ENCODE measurements at regions not wholly inside any gene's neighbourhood (a gene's known extent, or its start where the extent isn't known, plus 50 kb on each side); places are given as distances from the start of the nearest gene placed in this dataset.

- TF ChIP-seq, protein P1, sequence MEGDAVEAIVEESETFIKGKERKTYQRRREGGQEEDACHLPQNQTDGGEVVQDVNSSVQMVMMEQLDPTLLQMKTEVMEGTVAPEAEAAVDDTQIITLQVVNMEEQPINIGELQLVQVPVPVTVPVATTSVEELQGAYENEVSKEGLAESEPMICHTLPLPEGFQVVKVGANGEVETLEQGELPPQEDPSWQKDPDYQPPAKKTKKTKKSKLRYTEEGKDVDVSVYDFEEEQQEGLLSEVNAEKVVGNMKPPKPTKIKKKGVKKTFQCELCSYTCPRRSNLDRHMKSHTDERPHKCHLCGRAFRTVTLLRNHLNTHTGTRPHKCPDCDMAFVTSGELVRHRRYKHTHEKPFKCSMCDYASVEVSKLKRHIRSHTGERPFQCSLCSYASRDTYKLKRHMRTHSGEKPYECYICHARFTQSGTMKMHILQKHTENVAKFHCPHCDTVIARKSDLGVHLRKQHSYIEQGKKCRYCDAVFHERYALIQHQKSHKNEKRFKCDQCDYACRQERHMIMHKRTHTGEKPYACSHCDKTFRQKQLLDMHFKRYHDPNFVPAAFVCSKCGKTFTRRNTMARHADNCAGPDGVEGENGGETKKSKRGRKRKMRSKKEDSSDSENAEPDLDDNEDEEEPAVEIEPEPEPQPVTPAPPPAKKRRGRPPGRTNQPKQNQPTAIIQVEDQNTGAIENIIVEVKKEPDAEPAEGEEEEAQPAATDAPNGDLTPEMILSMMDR (IDR thresholded peaks at IDR 0.05; ENCODE audit: control extremely low read depth, extremely low read depth, low read depth, missing control alignments) = no peak
- no peak for DNase-seq (ENCODE audit: extremely low spot score)
- ChIA-PET POLR2A (no interaction called here), CTCF (interaction anchor here (0.8 kb wide), 1 partner anchor 31 kb away, joined by 3 read pairs; no protein-coding TSS in a partner anchor)
These were observed 123.5 kb upstream of the FRMD4A start for GRCh38 chr10:14454206-14454605.

DNA sequence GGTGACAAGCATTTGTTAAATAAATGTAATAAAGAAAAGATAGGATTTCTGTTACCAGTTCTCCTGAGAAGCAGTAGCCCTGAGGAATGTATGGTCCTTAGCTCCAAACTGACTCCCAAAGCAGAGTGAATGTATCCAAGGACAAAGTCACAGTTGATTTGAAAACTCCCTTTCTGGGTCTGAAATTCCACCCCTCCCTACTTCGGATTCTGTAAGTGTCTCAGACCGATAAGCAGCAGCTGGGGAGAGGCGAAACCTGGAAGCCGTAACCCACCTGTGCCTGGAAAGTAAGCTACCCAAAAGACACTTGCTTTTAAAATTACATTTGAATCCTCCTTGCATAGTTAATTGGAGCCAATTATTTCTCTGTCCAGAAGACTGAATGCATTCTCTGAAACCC, 122.9 kb upstream of the FRMD4A start:
- no peak for DNase-seq (ENCODE audit: extremely low spot score)
- ChIA-PET POLR2A (no interaction called here), CTCF (interaction anchor here (0.8 kb wide), 1 partner anchor 31 kb away, joined by 3 read pairs; no protein-coding TSS in a partner anchor)
- TF ChIP-seq, protein P1 (IDR thresholded peaks at IDR 0.05; ENCODE audit: control extremely low read depth, extremely low read depth, low read depth, missing control alignments) = no peak

- POLR2A ChIA-PET = no interaction called here
- CTCF ChIA-PET = no interaction called here
- TF ChIP-seq, protein P1 (IDR thresholded peaks at IDR 0.05; ENCODE audit: control extremely low read depth, extremely low read depth, low read depth, missing control alignments) = no peak
- DNase-seq (ENCODE audit: extremely low spot score) = no peak
These were observed 120.6 kb upstream of the FRMD4A start for GRCh38 chr10:14451341-14451740.

DNA sequence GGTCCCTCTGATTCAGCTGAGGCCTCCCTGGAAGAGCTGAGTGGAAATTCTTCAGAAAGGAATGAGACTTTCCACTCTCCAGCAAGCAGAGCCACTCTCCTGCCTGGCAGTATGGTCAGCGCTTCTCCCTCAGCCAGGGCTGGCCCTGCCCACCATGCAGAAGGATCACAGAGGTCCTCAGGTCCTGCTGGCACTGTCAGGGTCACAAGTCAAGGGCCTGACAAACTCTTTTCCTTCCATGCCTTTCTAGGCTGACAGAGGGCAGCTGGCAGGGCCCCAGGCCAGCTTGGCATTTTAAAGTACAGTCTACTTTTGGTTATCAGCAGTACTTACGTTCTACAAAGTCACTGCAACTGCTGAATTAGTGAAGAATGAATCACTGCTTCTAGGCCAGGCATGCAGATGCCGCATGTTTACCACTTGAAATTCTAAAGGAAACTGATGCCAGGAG, 119.3 kb upstream of the FRMD4A start:
- TF ChIP-seq, protein P1 (IDR thresholded peaks at IDR 0.05; ENCODE audit: control extremely low read depth, extremely low read depth, low read depth, missing control alignments) = no peak
- ChIA-PET POLR2A (no interaction called here), CTCF (no interaction called here)
- DNase-seq (ENCODE audit: extremely low spot score) = no peak

DNA sequence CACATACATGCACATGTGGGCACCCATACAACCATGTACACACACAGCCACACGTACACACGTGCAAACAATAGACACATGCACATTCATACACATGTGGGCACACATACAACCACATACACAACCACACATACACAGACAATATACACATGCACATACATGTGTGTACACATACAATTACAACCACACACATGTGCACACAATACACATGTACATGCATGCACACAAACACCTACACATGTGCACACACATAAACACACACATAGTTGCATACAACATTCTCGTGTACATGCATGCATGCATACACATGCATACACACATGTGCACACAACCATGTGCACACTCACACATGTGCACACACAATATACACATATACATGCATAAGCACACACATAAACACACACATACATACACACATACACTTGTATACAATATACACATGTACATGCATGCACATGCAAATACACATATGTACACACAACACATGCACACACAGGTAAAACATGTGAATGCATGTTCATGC, 118.6 kb upstream of the FRMD4A start:
- ChIA-PET CTCF (no interaction called here), POLR2A (no interaction called here)

DNA sequence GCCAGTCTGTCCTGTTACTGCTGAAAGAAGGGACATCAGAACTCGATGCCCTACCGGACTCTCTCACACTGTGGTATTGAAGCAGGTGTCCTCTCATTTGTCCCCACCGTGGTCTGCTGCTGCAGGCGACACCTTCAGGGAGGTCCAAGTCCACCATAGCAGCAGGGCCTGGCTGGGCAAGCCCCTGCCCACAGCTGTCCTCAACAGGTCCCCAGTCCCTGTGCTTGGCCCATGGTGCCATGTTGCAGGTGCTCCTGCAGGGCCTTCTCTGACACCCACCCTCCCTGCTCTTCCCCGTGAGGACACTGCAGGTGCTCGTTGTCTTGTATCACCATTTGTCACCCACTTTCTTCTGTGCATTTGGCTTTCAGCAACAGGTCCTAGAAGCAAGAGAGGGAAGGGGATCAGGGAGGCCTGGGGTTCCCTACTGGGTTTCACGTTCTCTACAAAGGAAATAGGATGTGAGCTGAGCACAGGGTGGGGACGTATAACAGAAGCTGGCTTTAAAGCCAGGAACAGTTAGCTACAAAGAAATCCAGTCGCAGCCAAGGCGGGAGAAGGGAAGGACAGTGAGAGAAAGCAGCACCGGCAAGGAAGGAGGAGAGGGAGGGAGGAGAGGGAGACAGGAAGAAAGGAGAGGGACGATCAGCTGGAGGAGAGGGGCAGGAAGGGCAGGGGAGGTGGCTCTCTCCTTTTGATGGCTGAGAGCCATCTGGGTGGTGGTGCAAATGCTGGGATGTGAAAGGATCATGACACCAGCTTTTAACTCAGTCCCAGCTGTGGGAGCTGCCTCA, 117.7 kb upstream of the FRMD4A start:
- POLR2A ChIA-PET = no interaction called here
- TF ChIP-seq, protein P1 (IDR thresholded peaks at IDR 0.05; ENCODE audit: control extremely low read depth, extremely low read depth, low read depth, missing control alignments) = no peak
- DNase-seq (ENCODE audit: extremely low spot score) = no peak
- CTCF ChIA-PET = no interaction called here

More for the DNA sequence above, 118.6 kb upstream of the FRMD4A start:
- TF ChIP-seq, protein P1 (IDR thresholded peaks at IDR 0.05; ENCODE audit: control extremely low read depth, extremely low read depth, low read depth, missing control alignments) = no peak
- no peak for DNase-seq (ENCODE audit: extremely low spot score)

Data from GM10248 (cell line).